NB4 (cell line): ENCODE measurements at regions not wholly inside any gene's neighbourhood (a gene's known extent, or its start where the extent isn't known, plus 50 kb on each side); places are given as distances from the start of the nearest gene placed in this dataset.

Experiments
- DNase-seq: peaks from one replicate; pipeline ENCODE4 v3.0.0; 2010; ENCODE audit warnings: low read depth
- H3K4me3 ChIP-seq: one replicate; pipeline ENCODE4 v1.5.1; 2011; ENCODE audit warnings: mild to moderate bottlenecking, low read depth, low read length, moderate library complexity
- MAX ChIP-seq: IDR thresholded peaks from 2 replicates; pipeline ENCODE4 v1.6.1; 2011; ENCODE audit warnings: low read depth, low read length
- MYC ChIP-seq: IDR thresholded peaks from 2 replicates; pipeline ENCODE4 v1.6.1; 2011; ENCODE audit warnings: low read depth, low read length
- POLR2A ChIP-seq: IDR thresholded peaks from 2 replicates; pipeline ENCODE4 v1.6.1; 2011; ENCODE audit warnings: mild to moderate bottlenecking; ENCODE audit not compliant: insufficient read length; ENCODE audit errors: extremely low read depth
- TF ChIP-seq, protein P1 (sequence below): IDR thresholded peaks from one replicate; pipeline ENCODE4 v1.5.1; 2012; ENCODE audit warnings: low read depth, low read length

GRCh38 chr6:130682066-130682465 is 145.1 kb upstream of the SMLR1 start:
- no peak overlapping the region for H3K4me3 ChIP-seq
- no peak for DNase-seq
- TF ChIP-seq, protein P1, sequence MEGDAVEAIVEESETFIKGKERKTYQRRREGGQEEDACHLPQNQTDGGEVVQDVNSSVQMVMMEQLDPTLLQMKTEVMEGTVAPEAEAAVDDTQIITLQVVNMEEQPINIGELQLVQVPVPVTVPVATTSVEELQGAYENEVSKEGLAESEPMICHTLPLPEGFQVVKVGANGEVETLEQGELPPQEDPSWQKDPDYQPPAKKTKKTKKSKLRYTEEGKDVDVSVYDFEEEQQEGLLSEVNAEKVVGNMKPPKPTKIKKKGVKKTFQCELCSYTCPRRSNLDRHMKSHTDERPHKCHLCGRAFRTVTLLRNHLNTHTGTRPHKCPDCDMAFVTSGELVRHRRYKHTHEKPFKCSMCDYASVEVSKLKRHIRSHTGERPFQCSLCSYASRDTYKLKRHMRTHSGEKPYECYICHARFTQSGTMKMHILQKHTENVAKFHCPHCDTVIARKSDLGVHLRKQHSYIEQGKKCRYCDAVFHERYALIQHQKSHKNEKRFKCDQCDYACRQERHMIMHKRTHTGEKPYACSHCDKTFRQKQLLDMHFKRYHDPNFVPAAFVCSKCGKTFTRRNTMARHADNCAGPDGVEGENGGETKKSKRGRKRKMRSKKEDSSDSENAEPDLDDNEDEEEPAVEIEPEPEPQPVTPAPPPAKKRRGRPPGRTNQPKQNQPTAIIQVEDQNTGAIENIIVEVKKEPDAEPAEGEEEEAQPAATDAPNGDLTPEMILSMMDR, result no peak
- TF ChIP-seq POLR2A (no peak), MAX (no peak), MYC (no peak)

GRCh38 chr6:130683761-130684517 is 143.3 kb upstream of the SMLR1 start:
- TF ChIP-seq MYC (no peak), MAX (no peak), POLR2A (no peak)
- TF ChIP-seq, protein P1, result no peak
- no peak for DNase-seq
- H3K4me3 ChIP-seq, result no peak overlapping the region

DNA sequence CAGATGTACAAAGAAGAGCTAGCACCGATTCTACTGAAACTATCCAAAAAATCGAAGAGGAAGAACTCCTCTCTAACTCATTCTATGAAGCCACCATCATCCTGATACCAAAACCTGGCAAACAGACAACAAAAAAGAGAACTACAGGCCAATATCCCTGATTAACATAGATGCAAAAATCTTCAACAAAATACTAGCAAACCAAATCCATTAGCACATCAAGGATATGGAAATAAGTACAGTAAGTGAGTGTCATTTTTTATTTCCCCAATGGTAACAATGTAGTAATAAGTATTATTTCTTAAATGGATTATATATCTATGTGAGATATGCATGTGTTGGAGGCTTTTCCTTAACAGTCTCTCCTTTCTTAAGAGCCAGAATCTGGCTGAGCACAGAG is 134.5 kb upstream of the SMLR1 start:
- H3K4me3 ChIP-seq, result no peak overlapping the region
- TF ChIP-seq MYC, result no peak
- no peak for TF ChIP-seq MAX
- DNase-seq, result no peak

- no peak for TF ChIP-seq POLR2A
- no peak for TF ChIP-seq MAX
- TF ChIP-seq MYC, result no peak
- TF ChIP-seq, protein P1, result no peak
- DNase-seq, result no peak
- H3K4me3 ChIP-seq, result no peak overlapping the region
Measured at GRCh38 chr6:130693944-130694343, 133.3 kb upstream of the SMLR1 start.

- no peak for DNase-seq
- H3K4me3 ChIP-seq, result no peak overlapping the region
Measured at GRCh38 chr6:130694606-130695005, 132.6 kb upstream of the SMLR1 start.

GRCh38 chr6:130696806-130697205 is 130.4 kb upstream of the SMLR1 start:
- no peak for DNase-seq
- TF ChIP-seq MYC (no peak), POLR2A (no peak), MAX (no peak)
- TF ChIP-seq, protein P1, result no peak
- no peak overlapping the region for H3K4me3 ChIP-seq

More at GRCh38 chr6:130694606-130695005, 132.6 kb upstream of the SMLR1 start:
- TF ChIP-seq, protein P1, result no peak
- TF ChIP-seq MAX, result no peak
- TF ChIP-seq MYC, result no peak
- no peak for TF ChIP-seq POLR2A
